GM21723 (cell line): ENCODE measurements at regions not wholly inside any gene's neighbourhood (a gene's known extent, or its start where the extent isn't known, plus 50 kb on each side); places are given as distances from the start of the nearest gene placed in this dataset.
"Not testable (repeated sequence)": the region's sequence is repeated elsewhere in the genome, so short reads cannot be mapped to it uniquely, and the experiment has no call there.

Experiments
- ATAC-seq: cut with Tn5 transposase; IDR thresholded peaks from one replicate; pipeline ENCODE4 v1.9.1; 2021; ENCODE audit warnings: mild to moderate bottlenecking, moderate library complexity; ENCODE audit not compliant: unreplicated experiment

DNA sequence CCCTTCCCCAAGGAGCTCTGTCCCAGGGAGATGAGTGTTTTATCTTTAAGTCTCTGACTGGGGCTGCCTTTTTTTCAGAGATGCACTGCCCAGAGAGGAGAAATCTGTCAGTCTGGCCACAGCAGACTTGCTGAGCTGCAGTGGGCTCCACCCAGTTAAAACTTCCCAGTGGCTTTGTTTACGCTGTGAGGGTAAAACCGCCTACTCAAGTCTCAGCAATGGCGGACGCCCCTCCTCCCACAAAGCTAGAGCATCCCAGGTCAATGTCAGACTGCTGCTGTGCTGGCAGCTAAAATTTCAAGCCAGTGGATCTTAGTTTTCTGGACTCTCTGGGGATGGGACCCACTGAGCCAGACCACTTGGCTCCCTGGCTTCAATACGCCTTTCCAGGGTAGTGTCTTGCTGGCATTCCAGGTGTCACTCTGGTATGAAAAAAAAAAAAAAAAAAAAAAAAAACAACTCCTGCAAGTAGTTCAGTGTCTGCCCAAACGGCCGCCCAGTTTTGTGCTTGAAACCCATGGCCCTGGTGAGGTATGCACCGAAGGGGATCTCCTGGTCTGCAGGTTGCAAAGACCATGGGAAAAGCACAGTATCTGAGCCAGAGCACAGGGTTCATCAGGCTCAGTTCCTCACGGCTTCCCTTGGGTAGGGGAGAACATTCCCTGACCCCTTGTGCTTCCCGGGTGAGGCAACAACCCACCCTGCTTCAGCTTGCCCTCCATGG, 1616.1 kb upstream of the ADGRL3 start:
- no peak for ATAC-seq

DNA sequence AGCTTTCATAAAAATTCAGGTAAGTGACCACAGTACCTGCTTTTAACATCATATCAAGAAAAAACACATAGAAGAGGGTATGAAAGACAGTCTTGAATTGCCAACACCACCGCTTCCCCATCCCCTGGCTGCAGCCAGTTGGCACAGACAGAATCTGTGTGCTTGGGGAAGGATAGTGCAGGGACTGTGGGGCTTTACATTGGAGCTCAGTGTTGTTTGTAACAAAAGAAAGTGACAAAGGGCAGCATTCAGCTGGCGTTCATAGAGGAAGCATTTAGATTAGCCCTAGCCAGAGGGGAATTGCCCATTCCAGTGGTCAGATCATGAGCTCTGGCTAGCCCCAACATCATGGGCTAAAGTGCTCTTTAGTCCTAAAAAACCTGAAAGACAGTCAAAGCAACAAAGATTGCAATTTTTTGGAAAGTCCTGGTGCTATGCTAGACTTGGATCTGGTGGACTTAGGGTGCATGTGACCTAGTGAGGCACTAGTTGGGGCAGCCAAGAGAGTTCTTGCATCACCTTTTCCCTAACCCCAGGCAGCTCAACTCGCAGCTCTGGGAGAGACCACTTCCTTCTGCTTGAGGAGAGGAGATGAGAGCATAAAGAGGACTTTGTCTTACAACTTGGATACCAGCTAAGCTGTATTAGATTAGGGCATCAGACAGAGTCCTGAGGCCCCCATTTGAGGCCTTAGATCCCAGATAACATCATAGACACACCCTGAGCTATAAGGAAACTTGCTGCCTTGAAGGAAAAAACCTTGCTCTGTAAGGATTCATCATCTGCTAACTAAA, 1602.4 kb upstream of the ADGRL3 start:
- ATAC-seq, result no peak

DNA sequence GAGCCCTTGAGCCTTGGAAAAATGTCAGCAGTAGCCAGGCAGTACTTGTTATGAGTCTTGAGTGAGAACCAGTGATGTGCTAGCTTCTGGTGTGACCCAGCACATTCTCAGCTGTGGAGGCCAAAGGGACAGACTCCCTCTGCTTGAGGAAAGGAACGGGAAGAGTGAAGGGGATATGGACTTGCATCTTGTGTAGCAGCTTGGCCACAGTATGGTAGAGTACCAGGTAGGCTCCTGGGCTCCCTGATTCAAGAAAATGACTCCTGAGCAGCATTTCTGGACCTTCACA, 1601.9 kb upstream of the ADGRL3 start:
- ATAC-seq, result no peak

DNA sequence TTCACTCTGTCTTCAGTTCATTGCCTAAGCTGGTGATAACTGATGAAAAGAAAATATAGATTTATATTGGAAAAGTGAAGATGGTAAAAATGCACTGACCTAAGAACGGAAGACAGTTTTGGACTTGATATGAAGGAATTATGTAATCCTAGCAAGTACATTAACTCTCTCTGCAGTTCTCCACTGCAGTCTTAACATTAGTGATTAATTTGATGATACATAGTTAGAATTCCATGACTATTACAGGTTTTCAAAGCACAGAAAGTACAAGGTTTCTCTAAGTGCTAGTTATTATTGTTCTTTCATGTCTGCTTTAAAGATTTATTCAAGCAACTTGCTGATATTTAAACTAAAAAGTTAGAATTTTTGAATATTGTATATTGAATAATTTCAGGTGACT, 1591.7 kb upstream of the ADGRL3 start:
- ATAC-seq, result no peak

DNA sequence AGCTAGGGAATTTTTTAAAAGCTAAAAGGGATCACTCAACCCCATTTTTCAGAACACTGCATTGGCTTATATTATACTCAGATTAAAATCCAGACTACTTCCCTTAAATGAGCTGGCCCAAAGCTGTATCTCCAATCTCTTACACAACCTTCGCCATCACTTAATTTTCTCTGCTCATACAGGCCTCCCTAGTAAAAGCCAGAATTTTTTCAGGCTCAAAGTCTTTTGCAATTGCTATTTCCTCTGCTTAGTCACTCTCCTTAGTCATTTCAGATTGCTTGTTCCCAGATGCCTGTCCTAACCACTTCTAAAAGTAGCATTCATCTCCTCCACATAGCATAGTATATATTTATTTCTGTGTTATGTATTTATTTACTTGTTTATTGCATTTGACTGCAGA, 1587.9 kb upstream of the ADGRL3 start:
- ATAC-seq, result no peak

DNA sequence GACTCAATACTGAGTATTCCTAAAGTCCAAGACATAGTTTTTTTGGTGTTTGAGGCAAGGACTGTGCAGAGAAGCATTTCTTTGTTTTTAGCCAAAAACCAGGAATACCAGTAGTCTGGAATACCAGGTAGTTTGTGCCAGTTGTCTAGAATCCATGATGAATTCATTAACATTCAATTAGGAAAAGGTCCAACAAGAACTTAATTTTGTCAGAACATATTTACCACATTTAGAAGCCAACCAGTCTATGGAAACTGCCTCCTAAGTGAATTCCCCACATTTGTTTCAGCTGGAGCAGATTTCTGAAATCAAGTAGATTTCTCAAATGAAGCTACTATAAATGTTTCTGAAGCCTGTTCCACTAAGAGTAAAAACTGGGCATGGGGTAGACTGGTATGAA, 1584.8 kb upstream of the ADGRL3 start:
- no peak for ATAC-seq

DNA sequence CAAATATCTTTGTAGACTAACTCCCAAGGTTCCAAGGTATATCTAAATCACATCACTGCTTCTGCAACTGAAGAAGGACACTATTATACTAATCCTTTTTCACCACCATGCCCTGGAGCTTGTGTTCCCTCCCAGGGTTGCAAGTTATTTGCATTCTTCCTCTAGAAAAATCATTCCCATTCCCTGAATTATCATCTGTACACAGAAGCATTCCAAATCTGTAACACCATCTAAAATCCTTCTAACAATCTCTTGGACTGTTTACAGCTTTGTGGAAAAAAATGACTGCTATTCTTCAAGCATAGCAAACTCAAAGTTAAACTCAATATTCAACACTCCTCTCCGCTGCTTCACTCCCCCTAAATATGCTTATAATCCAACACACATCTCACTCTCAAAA, 1570.8 kb upstream of the ADGRL3 start:
- ATAC-seq, result no peak

DNA sequence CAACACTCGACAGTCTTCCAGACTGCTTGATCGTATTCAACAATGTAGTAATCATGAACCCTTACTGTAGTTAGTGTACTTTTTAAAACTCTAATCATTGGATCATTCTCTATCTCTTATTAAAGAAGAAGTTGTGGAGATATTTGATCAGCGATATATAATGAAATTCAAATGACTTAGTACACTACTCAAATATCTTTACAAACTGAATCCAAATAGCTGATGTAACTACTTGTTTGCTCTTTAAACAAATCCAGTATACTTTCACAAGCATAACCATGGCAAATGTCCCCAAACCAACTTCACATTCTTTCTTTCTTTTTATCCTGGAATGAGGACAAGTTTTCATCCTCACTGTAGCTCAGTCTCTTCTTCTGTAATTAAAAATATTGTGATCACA, 1569.9 kb upstream of the ADGRL3 start:
- no peak for ATAC-seq

DNA sequence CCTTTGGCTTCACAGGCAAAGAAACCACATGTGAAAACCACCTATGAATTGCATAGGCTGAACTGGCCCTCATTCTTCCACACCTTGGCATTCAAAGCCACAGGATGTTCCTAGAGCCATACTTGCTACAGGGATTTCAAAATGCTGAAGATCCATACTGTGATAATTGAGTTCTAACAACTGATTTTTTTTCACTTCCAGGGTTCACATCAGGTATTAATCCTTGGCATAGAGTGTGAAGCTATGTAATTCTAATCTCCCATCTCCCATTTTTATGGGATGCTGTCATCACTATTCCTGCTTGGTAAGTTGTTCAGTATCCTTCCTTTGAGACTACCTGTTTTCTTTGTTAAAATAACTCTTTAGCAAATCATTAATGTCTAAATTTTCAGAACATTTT, 1569.2 kb upstream of the ADGRL3 start:
- ATAC-seq, result no peak

DNA sequence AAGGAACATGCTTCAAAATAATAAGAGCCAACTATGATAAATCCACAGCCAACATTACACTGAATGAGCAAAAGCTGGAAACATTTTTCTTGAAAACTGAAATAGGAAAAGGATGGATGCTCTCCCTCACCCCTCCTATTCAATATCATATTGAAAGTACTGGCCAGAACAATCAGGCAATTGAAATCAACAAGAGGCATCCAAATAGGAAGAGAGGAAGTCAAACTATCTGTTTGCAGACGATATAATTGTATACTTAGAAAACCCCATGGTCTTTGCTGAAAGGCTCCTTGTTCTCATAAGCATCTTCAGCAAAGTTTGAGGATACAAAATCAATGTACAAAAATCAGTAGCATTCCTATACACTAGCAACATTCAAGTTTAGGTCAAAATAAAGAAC, 1562.5 kb upstream of the ADGRL3 start:
- ATAC-seq, result no peak

DNA sequence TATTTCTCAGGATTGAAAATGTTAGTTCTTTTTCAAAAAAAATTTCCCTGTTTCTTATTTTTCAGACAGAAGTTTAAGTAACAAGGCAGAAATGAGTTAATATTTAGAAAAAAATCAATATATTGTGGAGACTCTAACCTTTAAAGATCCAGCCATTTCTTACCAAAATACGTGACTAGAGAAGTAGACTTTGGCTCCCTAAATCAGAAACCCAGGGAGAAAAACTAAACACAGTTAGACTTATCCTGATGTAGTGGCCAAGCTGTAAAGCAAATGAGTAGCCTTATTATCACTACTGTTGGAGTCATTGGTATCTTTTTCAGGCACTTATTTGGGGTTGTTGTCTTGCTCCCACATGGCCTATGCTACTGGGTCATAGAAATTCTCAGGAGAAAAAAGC, 1556.4 kb upstream of the ADGRL3 start:
- no peak for ATAC-seq

DNA sequence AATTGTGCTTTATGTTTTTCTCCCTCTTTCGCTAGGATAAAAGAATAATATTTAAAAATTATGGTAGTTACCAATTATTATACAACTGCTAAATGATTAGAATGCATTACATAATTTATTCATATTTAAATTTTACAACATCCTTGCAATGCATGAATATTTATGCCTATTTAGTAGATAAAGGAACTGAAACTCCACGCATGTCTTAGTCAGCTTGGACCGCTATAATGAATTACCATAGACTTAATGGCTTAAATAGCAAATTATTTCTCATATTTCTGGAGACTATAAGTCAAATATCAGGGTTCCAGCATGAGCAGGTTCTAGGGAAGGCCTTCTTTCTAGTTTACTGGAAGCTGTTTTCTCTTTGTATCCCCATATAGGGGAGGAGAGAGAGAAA, 1555.4 kb upstream of the ADGRL3 start:
- no peak for ATAC-seq

DNA sequence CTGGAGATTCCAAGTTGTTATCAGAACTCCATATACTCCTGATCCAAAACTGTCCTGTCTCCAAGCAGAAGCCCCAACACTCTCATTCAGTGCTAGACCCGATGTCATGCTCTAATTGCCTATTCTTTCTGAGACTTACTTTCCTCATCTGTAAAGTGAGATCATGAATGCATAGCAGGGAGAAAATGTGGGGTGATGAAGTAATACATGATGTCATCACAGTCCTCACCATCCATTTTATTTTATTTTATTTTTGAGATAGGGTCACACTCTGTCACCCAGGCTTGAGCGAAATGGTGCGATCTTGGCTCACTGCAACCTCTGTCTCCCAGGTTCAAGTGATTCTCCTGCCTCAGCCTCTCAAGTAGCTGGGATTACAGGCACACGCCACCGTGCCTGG, 1554.0 kb upstream of the ADGRL3 start:
- no peak for ATAC-seq

DNA sequence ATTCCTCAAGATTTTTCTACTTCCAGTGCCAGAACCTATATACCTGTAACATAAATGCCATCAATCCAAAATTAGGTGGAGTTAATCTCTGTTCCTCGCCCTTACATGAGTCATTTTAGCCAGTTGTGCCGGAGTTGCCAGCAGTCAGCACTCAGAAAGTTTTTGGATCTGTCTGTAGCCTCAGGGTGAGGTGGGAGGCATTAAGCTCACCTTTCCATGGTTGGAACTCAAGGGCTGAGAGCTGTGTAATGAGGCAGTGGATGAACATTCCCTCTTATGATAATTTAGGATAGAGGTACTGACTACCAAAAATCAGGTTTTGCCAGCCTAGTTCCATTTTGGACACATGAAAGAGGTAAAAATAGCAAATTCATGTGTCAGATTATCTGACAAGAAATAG, 1553.1 kb upstream of the ADGRL3 start:
- ATAC-seq, result no peak

DNA sequence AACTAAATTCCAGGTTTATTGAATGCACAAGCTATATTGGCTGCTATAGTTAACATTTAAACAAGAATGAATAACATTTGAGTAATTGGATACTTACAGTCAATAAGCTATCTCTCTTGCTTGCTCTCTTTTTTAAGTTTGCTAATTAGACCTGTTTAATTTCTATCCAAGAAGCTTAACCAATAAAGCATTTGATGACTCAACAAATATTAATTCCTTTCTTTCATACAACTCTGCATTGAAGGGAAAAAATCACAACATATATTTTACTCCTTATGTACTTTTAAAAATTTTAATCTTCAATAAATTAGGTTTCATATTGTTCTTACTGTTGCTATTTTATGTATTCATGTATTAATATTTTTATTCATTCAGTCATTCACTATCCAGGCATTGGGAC, 1552.6 kb upstream of the ADGRL3 start:
- ATAC-seq, result no peak

DNA sequence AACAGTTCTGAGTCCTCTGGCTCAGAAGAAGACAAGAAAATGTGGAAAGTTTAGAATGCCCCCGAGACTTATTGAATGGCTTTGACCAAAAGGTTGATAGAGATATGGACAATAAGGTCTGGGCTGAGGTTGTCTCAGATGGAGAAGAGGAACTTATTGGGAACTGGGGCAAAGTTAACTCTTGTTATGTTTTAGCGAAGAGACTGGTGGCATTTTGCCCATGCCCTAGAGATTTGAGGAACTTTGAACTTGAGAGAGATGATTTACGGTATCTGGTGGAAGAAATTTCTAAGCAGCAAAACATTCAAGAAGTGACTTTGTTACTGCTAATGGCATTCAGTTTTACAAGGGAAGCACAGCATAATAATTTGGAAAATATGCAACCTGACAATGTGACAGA, 1549.3 kb upstream of the ADGRL3 start:
- ATAC-seq, result no peak

DNA sequence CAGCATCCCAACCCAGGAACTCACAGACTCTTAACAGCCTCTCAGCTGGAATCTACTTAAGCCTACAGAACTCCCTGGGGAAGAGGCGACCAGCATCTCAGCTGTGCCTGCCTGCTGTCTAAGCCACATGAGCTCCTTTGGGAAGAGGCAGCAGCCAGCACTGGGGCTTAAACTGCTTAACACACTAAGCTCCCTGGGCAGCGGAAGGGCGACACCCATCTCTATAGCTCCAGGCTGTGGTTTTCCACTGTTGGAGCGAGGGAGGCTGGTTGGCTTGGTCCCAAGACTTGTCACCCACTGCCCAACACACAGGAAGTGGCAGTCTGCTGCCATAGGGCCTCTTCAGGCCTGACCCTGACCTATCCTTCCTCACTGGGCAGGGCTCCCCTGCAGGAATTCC, 1544.1 kb upstream of the ADGRL3 start:
- ATAC-seq, result no peak

DNA sequence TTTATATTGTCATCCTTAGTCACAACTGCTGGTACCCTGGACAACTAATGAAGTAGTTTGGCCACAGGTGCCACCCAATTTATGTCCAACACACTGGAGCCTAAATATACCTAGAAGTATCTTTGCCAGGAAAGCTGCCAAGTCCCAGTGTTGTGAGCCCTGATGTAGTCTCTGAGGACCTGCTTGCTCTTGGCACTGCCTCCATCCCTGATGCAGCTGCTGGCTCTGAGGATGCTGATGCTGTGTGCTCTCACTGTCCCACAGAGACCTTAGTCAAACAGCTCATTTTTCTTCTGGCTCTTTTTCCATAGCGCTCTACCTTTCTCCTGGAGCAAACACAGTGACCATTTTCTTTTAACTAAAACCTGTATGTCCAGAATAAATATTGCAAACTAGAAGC, 1535.4 kb upstream of the ADGRL3 start:
- ATAC-seq, result no peak

DNA sequence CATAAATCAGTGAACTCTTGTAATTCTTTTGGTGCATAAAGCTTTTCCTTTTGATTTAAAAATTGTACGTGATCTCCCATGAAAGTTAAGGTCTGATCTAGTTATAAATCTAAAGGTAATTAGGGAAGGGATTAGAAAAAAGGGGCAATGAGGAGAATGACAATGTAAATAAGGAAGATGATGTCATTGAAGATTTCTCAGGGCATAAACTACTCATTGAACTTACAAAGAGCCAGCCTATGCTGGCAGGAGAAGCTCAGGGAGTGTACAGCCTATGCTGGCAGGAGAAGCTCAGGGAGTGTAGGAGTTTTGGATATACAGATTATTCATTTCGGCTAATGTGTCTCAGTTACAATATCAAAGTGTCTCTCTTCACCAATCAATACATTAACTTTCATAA, 1533.5 kb upstream of the ADGRL3 start:
- ATAC-seq, result no peak

DNA sequence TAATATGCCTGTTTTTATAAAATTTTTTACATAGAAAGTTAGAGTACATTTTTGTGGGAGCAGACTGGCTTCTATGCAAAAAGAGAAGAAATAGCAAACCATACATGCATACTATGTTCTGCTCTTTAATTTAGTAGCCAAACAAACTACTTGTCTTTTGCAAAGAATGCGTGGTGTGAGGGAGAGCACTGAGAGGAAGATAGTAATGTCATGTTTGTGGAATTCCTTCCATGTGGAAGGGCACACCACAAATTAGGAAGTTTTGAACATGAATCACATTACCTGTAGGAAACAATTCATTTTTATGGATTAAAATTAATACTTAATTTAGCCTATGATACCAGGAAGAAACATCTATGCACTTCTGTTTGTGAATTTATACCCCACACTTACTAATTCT, 1529.1 kb upstream of the ADGRL3 start:
- no peak for ATAC-seq

DNA sequence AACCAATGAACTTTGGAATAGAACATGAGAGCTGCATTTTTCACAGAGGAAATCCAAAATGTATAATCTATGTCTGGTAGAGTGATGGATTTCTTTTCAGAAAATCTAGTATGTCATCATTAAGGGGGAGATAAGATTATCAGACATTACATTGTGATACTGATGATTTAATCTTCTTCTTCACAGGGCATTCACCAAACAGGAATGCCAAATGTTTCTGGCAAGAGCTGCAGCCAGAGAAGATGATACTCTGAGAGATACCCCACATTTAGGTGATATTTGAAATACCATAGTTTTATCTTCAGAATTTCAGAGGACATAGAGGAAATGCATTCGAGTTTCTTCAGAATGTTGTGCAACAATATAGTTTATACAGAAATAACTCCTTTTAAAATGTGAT, 1523.7 kb upstream of the ADGRL3 start:
- ATAC-seq, result no peak

DNA sequence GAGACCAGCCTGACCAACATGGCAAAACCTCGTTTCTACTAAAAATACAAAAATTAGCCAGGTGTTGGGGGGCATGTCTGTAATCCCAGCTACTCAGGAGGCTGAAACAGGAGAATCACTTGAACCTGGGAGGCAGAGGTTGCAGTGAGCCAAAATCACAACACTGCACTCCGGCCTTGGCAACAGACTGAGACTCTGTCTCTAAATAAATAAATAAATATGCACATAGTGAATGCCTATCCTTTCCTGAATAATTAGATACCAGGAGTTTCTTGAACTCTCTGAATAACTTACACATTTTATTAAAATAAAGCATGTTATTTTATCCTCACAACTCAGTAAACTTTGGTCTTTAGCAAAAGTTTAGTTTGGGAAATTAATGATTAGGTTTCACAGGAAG, 1523.1 kb upstream of the ADGRL3 start:
- not testable (repeated sequence) for ATAC-seq

DNA sequence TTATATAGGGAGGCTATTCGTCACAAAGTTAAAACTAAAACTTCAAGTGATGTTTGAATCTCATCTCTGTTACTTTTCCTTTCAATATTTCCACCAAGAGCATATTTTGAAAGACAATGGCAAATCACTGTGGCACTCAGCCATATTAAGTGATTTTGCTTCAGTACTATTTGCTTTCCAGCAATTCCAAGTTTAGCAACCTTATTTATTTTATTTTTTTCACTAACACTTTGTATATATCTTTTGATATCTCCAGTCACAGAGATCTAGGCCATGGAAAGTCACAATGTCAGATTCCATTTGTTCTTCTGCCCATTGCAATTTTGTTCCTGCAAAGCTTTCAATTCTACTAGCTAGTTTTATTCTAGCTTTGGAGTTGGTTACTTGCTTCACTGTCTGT, 1514.5 kb upstream of the ADGRL3 start:
- no peak for ATAC-seq
